ENCODE measurements at regions not wholly inside any gene's neighbourhood (a gene's known extent, or its start where the extent isn't known, plus 50 kb on each side); places are given as distances from the start of the nearest gene placed in this dataset.

- TF ChIP-seq CTCF (IDR thresholded peaks at IDR 0.05; ENCODE audit: extremely low read depth, insufficient read depth, missing control alignments) = no peak
- in situ Hi-C loops (cut with MboI; ENCODE audit: low pct_unique_long_range_greater_than_20kb, low sequenced_read_pairs, unreplicated experiment) = no loop called here
- DNase-seq (ENCODE audit: low spot score) = no peak
Measured at GRCh38 chr16:73756289-73757178, 540.1 kb upstream of the PSMD7 start.

GRCh38 chr16:73753931-73754330, 542.7 kb upstream of the PSMD7 start:
- in situ Hi-C loops (cut with MboI; ENCODE audit: low pct_unique_long_range_greater_than_20kb, low sequenced_read_pairs, unreplicated experiment) = no loop called here
- no peak for TF ChIP-seq CTCF (IDR thresholded peaks at IDR 0.05; ENCODE audit: extremely low read depth, insufficient read depth, missing control alignments)
- no peak for DNase-seq (ENCODE audit: low spot score)

- in situ Hi-C loops (cut with MboI; ENCODE audit: low pct_unique_long_range_greater_than_20kb, low sequenced_read_pairs, unreplicated experiment) = no loop called here
- no peak for DNase-seq (ENCODE audit: low spot score)
- no peak for TF ChIP-seq CTCF (IDR thresholded peaks at IDR 0.05; ENCODE audit: extremely low read depth, insufficient read depth, missing control alignments)
Measured at GRCh38 chr16:73750639-73751038, 546.0 kb upstream of the PSMD7 start.

GRCh38 chr16:73747328-73747727, 549.3 kb upstream of the PSMD7 start:
- no peak for TF ChIP-seq CTCF (IDR thresholded peaks at IDR 0.05; ENCODE audit: extremely low read depth, insufficient read depth, missing control alignments)
- no peak for DNase-seq (ENCODE audit: low spot score)

GRCh38 chr16:73746554-73746953, 550.1 kb upstream of the PSMD7 start:
- no peak for DNase-seq (ENCODE audit: low spot score)
- TF ChIP-seq CTCF (IDR thresholded peaks at IDR 0.05; ENCODE audit: extremely low read depth, insufficient read depth, missing control alignments) = no peak
- in situ Hi-C loops (cut with MboI; ENCODE audit: low pct_unique_long_range_greater_than_20kb, low sequenced_read_pairs, unreplicated experiment) = no loop called here

More at GRCh38 chr16:73747328-73747727, 549.3 kb upstream of the PSMD7 start:
- in situ Hi-C loops (cut with MboI; ENCODE audit: low pct_unique_long_range_greater_than_20kb, low sequenced_read_pairs, unreplicated experiment) = no loop called here

GRCh38 chr16:73743665-73744496, 552.7 kb upstream of the PSMD7 start:
- in situ Hi-C loops (cut with MboI; ENCODE audit: low pct_unique_long_range_greater_than_20kb, low sequenced_read_pairs, unreplicated experiment) = no loop called here
- DNase-seq (ENCODE audit: low spot score) = no peak
- TF ChIP-seq CTCF (IDR thresholded peaks at IDR 0.05; ENCODE audit: extremely low read depth, insufficient read depth, missing control alignments) = no peak

Measured in GM13977 (cell line).